ENCODE measurements at regions not wholly inside any gene's neighbourhood (a gene's known extent, or its start where the extent isn't known, plus 50 kb on each side); places are given as distances from the start of the nearest gene placed in this dataset.

DNA sequence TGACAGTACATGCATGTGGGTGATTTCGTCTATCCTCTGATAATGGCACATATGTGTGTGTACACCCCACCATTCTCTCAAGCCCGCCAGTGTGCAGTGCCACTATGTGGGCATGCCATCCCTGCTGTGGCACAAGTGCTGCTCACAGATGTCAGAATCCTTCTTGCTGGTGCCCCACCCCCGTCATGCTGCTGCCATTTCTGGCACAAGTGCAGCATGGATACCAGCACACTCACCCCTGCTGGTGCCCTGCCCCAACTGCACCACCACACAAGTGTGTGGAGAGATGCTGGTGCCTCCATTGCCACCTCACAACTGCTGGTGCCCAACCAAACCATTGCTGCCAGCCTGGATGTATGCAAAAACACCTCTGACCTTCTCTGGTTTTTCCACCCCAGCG, 1133.8 kb downstream of the TECRL start:
- no TSS peak for BruUV-seq (replicated peaks)
- Mint-ChIP-seq H3K27ac (ENCODE audit: unreplicated experiment) (no peak overlapping the region), H3K9me3 (ENCODE audit: low read depth, unreplicated experiment) (peaks cover 8% of the 10 kb centered on the region), H3K36me3 (ENCODE audit: insufficient read depth, unreplicated experiment) (no peaks in the 10 kb centered on the region), H3K4me3 (ENCODE audit: low read depth, unreplicated experiment) (no peak overlapping the region), H3K27me3 (ENCODE audit: unreplicated experiment) (no peaks in the 10 kb centered on the region), H3K4me1 (ENCODE audit: low read depth, unreplicated experiment) (no peaks in the 10 kb centered on the region)
- no peak for DNase-seq
- intact Hi-C loops (cut with micrococcal nuclease; ENCODE audit: unreplicated experiment), result no loop called here
- CTCF ChIA-PET, result no interaction called here
- TF ChIP-seq CTCF (IDR thresholded peaks at IDR 0.05; ENCODE audit: unreplicated experiment), result no peak

DNA sequence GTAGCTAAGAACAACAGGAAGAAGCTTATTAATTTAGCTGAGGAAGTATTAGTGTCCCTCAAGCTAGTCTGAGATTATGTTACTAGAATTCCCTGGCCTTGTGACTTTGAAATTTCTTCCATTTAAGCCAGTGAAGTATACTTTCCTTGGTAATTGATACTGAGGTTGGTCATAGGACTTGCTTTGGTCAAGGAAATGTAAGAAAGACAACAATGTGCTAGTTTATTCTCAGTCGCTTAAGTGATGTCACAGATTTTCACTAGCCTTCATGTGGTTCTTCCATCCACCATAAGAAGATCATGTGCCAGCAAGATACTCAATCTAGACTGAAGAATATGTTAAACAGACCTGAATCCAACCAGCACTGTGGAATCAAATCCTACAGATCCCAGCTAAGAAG, 1140.1 kb downstream of the TECRL start:
- no peak overlapping the region for H3K4me3 Mint-ChIP-seq (ENCODE audit: low read depth, unreplicated experiment)
- no peaks in the 10 kb centered on the region for H3K4me1 Mint-ChIP-seq (ENCODE audit: low read depth, unreplicated experiment)
- H3K9me3 Mint-ChIP-seq (ENCODE audit: low read depth, unreplicated experiment), result peaks cover 3% of the 10 kb centered on the region
- no peak for TF ChIP-seq CTCF (IDR thresholded peaks at IDR 0.05; ENCODE audit: unreplicated experiment)
- no TSS peak for BruUV-seq (replicated peaks)
- CTCF ChIA-PET, result no interaction called here
- no peak overlapping the region for H3K27ac Mint-ChIP-seq (ENCODE audit: unreplicated experiment)
- intact Hi-C loops (cut with micrococcal nuclease; ENCODE audit: unreplicated experiment), result no loop called here
- DNase-seq, result no peak
- H3K27me3 Mint-ChIP-seq (ENCODE audit: unreplicated experiment), result no peaks in the 10 kb centered on the region
- H3K36me3 Mint-ChIP-seq (ENCODE audit: insufficient read depth, unreplicated experiment), result no peaks in the 10 kb centered on the region

DNA sequence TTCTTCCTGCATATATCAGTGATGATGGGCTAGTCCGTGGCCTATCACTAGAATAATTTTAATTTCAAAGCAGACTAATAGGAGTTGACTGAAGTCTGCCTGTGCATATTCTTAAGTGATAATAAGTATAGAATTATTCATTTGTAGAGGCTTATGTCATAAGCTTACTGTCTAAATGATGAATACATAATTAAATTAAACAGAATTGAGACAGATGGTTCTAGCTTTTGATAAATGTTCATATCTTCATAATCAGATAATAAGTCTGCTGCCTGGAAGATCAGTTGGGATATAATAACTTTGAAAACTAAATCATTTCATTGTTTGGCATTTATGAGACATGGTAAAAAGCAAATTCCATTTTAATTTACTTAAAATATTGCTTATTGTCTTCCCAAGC, 1175.6 kb downstream of the TECRL start:
- H3K9me3 Mint-ChIP-seq (ENCODE audit: low read depth, unreplicated experiment), result peaks cover 7% of the 10 kb centered on the region
- intact Hi-C loops (cut with micrococcal nuclease; ENCODE audit: unreplicated experiment), result no loop called here
- DNase-seq, result no peak
- no peak overlapping the region for H3K27ac Mint-ChIP-seq (ENCODE audit: unreplicated experiment)
- CTCF ChIA-PET, result no interaction called here
- no peaks in the 10 kb centered on the region for H3K27me3 Mint-ChIP-seq (ENCODE audit: unreplicated experiment)
- H3K4me1 Mint-ChIP-seq (ENCODE audit: low read depth, unreplicated experiment), result no peaks in the 10 kb centered on the region
- no peak overlapping the region for H3K4me3 Mint-ChIP-seq (ENCODE audit: low read depth, unreplicated experiment)
- no peak for TF ChIP-seq CTCF (IDR thresholded peaks at IDR 0.05; ENCODE audit: unreplicated experiment)
- no peaks in the 10 kb centered on the region for H3K36me3 Mint-ChIP-seq (ENCODE audit: insufficient read depth, unreplicated experiment)
- no TSS peak for BruUV-seq (replicated peaks)

GRCh38 chr4:63232058-63232457, 1177.2 kb downstream of the TECRL start:
- intact Hi-C loops (cut with micrococcal nuclease; ENCODE audit: unreplicated experiment), result no loop called here
- Mint-ChIP-seq H3K36me3 (ENCODE audit: insufficient read depth, unreplicated experiment) (no peaks in the 10 kb centered on the region), H3K27ac (ENCODE audit: unreplicated experiment) (no peak overlapping the region), H3K4me1 (ENCODE audit: low read depth, unreplicated experiment) (no peaks in the 10 kb centered on the region), H3K27me3 (ENCODE audit: unreplicated experiment) (no peaks in the 10 kb centered on the region), H3K9me3 (ENCODE audit: low read depth, unreplicated experiment) (peaks cover 10% of the 10 kb centered on the region), H3K4me3 (ENCODE audit: low read depth, unreplicated experiment) (no peak overlapping the region)
- TF ChIP-seq CTCF (IDR thresholded peaks at IDR 0.05; ENCODE audit: unreplicated experiment), result no peak
- no peak for DNase-seq
- CTCF ChIA-PET, result no interaction called here
- BruUV-seq (replicated peaks), result no TSS peak

DNA sequence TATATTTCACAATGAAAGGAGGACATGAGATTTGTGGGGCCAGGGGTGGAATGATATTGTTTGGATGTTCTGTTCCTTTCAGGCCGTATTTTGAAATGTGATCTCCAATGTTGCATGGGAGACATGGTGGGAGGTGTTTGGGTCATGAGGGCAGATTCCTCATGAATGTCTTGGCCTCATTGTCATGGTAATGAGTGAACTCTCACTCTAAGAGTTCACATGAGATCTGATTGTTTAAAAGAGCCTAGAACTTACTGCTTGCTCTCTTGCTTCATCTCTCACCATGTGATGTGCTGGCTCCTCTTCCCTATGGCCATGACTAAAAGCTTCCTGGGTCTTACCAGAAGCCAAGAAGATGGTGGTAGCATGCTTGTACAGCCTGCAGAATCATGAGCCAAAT, 1183.0 kb downstream of the TECRL start:
- H3K27ac Mint-ChIP-seq (ENCODE audit: unreplicated experiment), result no peak overlapping the region
- intact Hi-C loops (cut with micrococcal nuclease; ENCODE audit: unreplicated experiment), result no loop called here
- no peak for DNase-seq
- no peak overlapping the region for H3K4me3 Mint-ChIP-seq (ENCODE audit: low read depth, unreplicated experiment)
- H3K27me3 Mint-ChIP-seq (ENCODE audit: unreplicated experiment), result no peaks in the 10 kb centered on the region
- H3K36me3 Mint-ChIP-seq (ENCODE audit: insufficient read depth, unreplicated experiment), result no peaks in the 10 kb centered on the region
- BruUV-seq (replicated peaks), result no TSS peak
- TF ChIP-seq CTCF (IDR thresholded peaks at IDR 0.05; ENCODE audit: unreplicated experiment), result no peak
- CTCF ChIA-PET, result no interaction called here
- H3K9me3 Mint-ChIP-seq (ENCODE audit: low read depth, unreplicated experiment), result peaks cover 10% of the 10 kb centered on the region
- H3K4me1 Mint-ChIP-seq (ENCODE audit: low read depth, unreplicated experiment), result no peaks in the 10 kb centered on the region
